Activated T-cell treated with anti-CD3 and anti-CD28 coated beads, Interleukin-2, amount 50 U/mL, for 72 hours (primary cell): ENCODE measurements at regions not wholly inside any gene's neighbourhood (a gene's known extent, or its start where the extent isn't known, plus 50 kb on each side); places are given as distances from the start of the nearest gene placed in this dataset.

ENCODE experiments used
- ATAC-seq, 2 donors: fragments of 150-1000 bp; cut with Tn5 transposase; replicated peaks in 1 of 2; 2 replicates each; pipeline ENCODE4 v1.10.0; 2021; ENCODE audit warnings: moderate library complexity in 2 of 2, mild to moderate bottlenecking in 1 of 2
- DNase-seq, 2 donors: peaks; one replicate each; pipeline ENCODE4 v3.0.0; 2021 to 2022; ENCODE audit warnings: mixed read lengths in 1 of 2
- H3K27ac Mint-ChIP-seq: one replicate; pipeline ENCODE4 v1.8.0; 2022; ENCODE audit warnings: mild to moderate bottlenecking, moderate library complexity, mixed read lengths
- H3K27me3 Mint-ChIP-seq: one replicate; pipeline ENCODE4 v1.8.0; 2022; ENCODE audit warnings: low read depth, mixed read lengths
- H3K36me3 Mint-ChIP-seq, 2 donors: one replicate each; pipeline ENCODE4 v1.8.0; 2022; ENCODE audit warnings: mixed read lengths in 2 of 2, mild to moderate bottlenecking in 1 of 2; ENCODE audit not compliant: insufficient read depth in 2 of 2
- H3K4me1 Mint-ChIP-seq: one replicate; pipeline ENCODE4 v1.8.0; 2022; ENCODE audit warnings: low read depth, mixed read lengths
- H3K4me3 Mint-ChIP-seq, 2 donors: one replicate each; pipeline ENCODE4 v1.8.0; 2022; ENCODE audit warnings: mild to moderate bottlenecking in 2 of 2, mixed read lengths in 2 of 2, moderate library complexity in 2 of 2
- H3K9me3 Mint-ChIP-seq, 2 donors: one replicate each; pipeline ENCODE4 v1.8.0; 2022; ENCODE audit warnings: mixed read lengths in 2 of 2

GRCh38 chr1:57752843-57753242, 329.0 kb upstream of the DAB1 start:
- H3K27me3 Mint-ChIP-seq: peaks cover 6% of the 10 kb centered on the region
- DNase-seq (no peak), ATAC-seq (no peak)
- no peaks in the 10 kb centered on the region for H3K9me3 Mint-ChIP-seq
- H3K36me3 Mint-ChIP-seq: no peaks in the 10 kb centered on the region
- H3K27ac Mint-ChIP-seq: no peak overlapping the region
- no peak overlapping the region for H3K4me3 Mint-ChIP-seq
- no peaks in the 10 kb centered on the region for H3K4me1 Mint-ChIP-seq

DNA sequence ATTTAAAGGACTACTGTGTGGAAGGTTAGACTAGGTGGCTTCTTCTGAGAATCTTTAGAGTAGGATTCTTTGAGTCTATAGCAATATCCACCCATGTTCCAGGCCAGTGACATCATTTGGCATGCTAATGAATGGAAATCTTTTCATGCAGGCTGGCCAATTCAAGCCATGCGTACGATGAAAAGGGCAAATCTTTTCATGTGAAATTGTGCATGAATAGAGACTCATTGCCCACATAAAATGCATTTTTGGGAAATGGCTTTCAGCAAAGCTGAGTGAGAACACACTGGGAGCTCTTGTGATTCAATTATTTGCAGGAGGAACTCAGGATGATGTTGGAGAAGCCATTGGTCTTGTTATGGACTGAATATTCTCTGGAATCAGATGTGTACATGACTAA, 324.9 kb upstream of the DAB1 start:
- Mint-ChIP-seq H3K27me3 (peaks cover 13% of the 10 kb centered on the region), H3K9me3 (peaks cover 0 to 3% of the 10 kb centered on the region in 2 donors), H3K4me1 (no peaks in the 10 kb centered on the region), H3K4me3 (no peak overlapping the region), H3K36me3 (no peaks in the 10 kb centered on the region), H3K27ac (no peak overlapping the region)
- ATAC-seq: no peak
- DNase-seq: no peak

- no peaks in the 10 kb centered on the region for H3K36me3 Mint-ChIP-seq
- H3K9me3 Mint-ChIP-seq: peaks cover 0 to 3% of the 10 kb centered on the region in 2 donors
- DNase-seq (no peak), ATAC-seq (no peak)
- no peak overlapping the region for H3K27ac Mint-ChIP-seq
- no peak overlapping the region for H3K4me3 Mint-ChIP-seq
- no peaks in the 10 kb centered on the region for H3K4me1 Mint-ChIP-seq
- peaks cover 13% of the 10 kb centered on the region for H3K27me3 Mint-ChIP-seq
Observed at GRCh38 chr1:57747818-57748217, 324.0 kb upstream of the DAB1 start.

DNA sequence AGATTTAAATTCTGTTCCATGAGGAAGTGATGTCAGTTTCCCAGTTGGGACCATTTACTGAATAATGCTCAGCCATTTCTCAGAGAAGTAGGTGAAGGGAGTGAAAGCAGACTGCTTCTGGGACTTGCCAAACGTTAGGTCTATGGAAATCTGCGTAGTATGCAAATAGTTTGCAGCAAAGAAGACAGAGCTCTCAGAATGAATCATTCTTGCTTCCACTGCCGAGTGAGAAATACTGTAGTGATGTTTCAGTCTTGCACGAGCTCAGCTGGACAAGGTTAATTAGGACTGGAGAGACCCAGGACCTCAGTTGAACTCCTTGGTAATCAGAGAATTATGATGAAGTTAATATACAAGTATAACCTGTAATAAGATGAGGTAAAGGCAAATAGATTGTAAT, 317.7 kb upstream of the DAB1 start:
- no peak overlapping the region for H3K27ac Mint-ChIP-seq
- no peak overlapping the region for H3K4me3 Mint-ChIP-seq
- no peak for DNase-seq
- no peaks in the 10 kb centered on the region for H3K36me3 Mint-ChIP-seq
- no peak for ATAC-seq
- peaks cover 1 to 2% of the 10 kb centered on the region in 2 donors for H3K9me3 Mint-ChIP-seq
- no peaks in the 10 kb centered on the region for H3K27me3 Mint-ChIP-seq
- no peaks in the 10 kb centered on the region for H3K4me1 Mint-ChIP-seq

- no peaks in the 10 kb centered on the region for H3K36me3 Mint-ChIP-seq
- H3K27me3 Mint-ChIP-seq: no peaks in the 10 kb centered on the region
Observed at GRCh38 chr1:57736940-57737339, 313.1 kb upstream of the DAB1 start.

GRCh38 chr1:57729181-57729580, 305.3 kb upstream of the DAB1 start:
- no peaks in the 10 kb centered on the region for H3K4me1 Mint-ChIP-seq
- ATAC-seq: no peak
- H3K27me3 Mint-ChIP-seq: peaks cover 5% of the 10 kb centered on the region
- H3K4me3 Mint-ChIP-seq: no peak overlapping the region
- no peaks in the 10 kb centered on the region for H3K36me3 Mint-ChIP-seq
- peaks cover 0 to 2% of the 10 kb centered on the region in 2 donors for H3K9me3 Mint-ChIP-seq
- DNase-seq: no peak
- no peak overlapping the region for H3K27ac Mint-ChIP-seq

More at GRCh38 chr1:57736940-57737339, 313.1 kb upstream of the DAB1 start:
- ATAC-seq (no peak), DNase-seq (no peak)
- Mint-ChIP-seq H3K9me3 (peaks cover 2 to 3% of the 10 kb centered on the region in 2 donors), H3K4me3 (no peak overlapping the region), H3K27ac (no peak overlapping the region), H3K4me1 (no peaks in the 10 kb centered on the region)

GRCh38 chr1:57727121-57727520, 303.3 kb upstream of the DAB1 start:
- ATAC-seq: no peak
- H3K27ac Mint-ChIP-seq: no peak overlapping the region
- no peak overlapping the region for H3K4me3 Mint-ChIP-seq
- no peaks in the 10 kb centered on the region for H3K4me1 Mint-ChIP-seq
- no peaks in the 10 kb centered on the region for H3K36me3 Mint-ChIP-seq
- no peak for DNase-seq
- peaks cover 0 to 2% of the 10 kb centered on the region in 2 donors for H3K9me3 Mint-ChIP-seq
- H3K27me3 Mint-ChIP-seq: peaks cover 5% of the 10 kb centered on the region

GRCh38 chr1:57725318-57725717, 301.5 kb upstream of the DAB1 start:
- no peak for ATAC-seq
- Mint-ChIP-seq H3K27me3 (peaks cover 5% of the 10 kb centered on the region), H3K4me3 (no peak overlapping the region), H3K4me1 (no peaks in the 10 kb centered on the region), H3K27ac (no peak overlapping the region), H3K36me3 (no peaks in the 10 kb centered on the region), H3K9me3 (peaks cover 0 to 2% of the 10 kb centered on the region in 2 donors)
- no peak for DNase-seq

DNA sequence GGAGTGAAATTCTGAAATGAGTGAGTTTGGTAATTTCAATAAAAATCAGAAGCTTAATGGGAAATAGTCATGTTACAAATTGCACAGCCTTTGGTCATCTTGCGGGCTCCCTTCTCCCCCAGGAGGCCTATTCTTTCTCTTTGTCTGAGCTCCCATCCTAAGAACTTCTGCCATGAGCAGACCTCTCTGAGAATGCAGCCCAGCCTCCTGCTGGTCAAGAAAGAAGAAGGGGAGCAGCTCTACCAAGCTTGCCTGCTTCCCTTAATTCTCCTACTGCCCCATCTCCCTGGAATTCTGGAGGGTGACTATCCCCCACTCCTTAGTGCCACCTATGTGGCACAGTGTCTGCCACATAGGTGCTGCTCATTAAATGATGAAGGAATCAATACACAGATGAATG, 300.7 kb upstream of the DAB1 start:
- peaks cover 5% of the 10 kb centered on the region for H3K27me3 Mint-ChIP-seq
- ATAC-seq (no peak), DNase-seq (no peak)
- no peaks in the 10 kb centered on the region for H3K36me3 Mint-ChIP-seq
- no peak overlapping the region for H3K27ac Mint-ChIP-seq
- H3K9me3 Mint-ChIP-seq: peaks cover under 1 to 2% of the 10 kb centered on the region in 2 donors
- H3K4me1 Mint-ChIP-seq: no peaks in the 10 kb centered on the region
- H3K4me3 Mint-ChIP-seq: no peak overlapping the region

DNA sequence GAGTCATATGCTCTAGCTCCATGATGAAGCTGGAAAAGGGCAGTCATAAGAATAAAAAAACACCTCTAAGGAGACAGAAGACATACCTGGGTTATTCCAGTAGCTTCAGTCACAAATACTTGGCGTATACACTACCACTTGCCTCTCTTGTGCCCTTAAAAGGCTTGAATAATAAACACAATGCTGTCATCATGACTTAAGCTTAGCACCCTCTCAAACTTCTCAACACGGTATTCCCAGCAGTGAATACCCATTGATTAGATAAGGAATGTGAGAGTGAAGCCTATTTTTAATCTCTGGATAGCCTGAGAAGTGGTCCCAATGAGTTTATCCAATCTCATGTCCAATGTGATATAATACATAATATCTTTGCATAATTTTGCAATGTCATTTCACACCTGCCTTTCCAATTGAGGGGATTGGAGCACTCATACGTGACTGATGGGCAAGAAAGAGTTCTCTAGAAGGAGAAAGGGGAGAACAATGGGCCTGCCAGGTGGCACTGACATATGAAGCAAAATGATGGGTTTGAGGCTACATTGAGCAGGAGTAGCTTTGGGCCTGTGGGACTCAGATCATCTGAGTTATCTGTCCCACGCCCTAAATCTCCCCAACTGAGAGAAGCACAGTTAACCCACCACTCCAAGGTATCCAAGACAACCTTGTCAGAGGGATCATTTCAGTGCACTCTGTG, 298.6 kb upstream of the DAB1 start:
- H3K4me1 Mint-ChIP-seq: no peaks in the 10 kb centered on the region
- no peak overlapping the region for H3K27ac Mint-ChIP-seq
- no peak for ATAC-seq
- no peak overlapping the region for H3K4me3 Mint-ChIP-seq
- peaks cover 5% of the 10 kb centered on the region for H3K27me3 Mint-ChIP-seq
- H3K36me3 Mint-ChIP-seq: no peaks in the 10 kb centered on the region
- peaks cover 2% of the 10 kb centered on the region in 2 donors for H3K9me3 Mint-ChIP-seq
- no peak for DNase-seq

- no peaks in the 10 kb centered on the region for H3K36me3 Mint-ChIP-seq
- DNase-seq (no peak), ATAC-seq (no peak)
- H3K27me3 Mint-ChIP-seq: peaks cover 1% of the 10 kb centered on the region
- no peak overlapping the region for H3K27ac Mint-ChIP-seq
- H3K4me1 Mint-ChIP-seq: no peaks in the 10 kb centered on the region
- peaks cover 2% of the 10 kb centered on the region in 2 donors for H3K9me3 Mint-ChIP-seq
- H3K4me3 Mint-ChIP-seq: no peak overlapping the region
Observed at GRCh38 chr1:57721001-57721400, 297.1 kb upstream of the DAB1 start.

- H3K36me3 Mint-ChIP-seq: no peaks in the 10 kb centered on the region
- peaks cover 2% of the 10 kb centered on the region in 2 donors for H3K9me3 Mint-ChIP-seq
- ATAC-seq (no peak), DNase-seq (no peak)
- no peaks in the 10 kb centered on the region for H3K4me1 Mint-ChIP-seq
- no peak overlapping the region for H3K27ac Mint-ChIP-seq
- no peaks in the 10 kb centered on the region for H3K27me3 Mint-ChIP-seq
- H3K4me3 Mint-ChIP-seq: no peak overlapping the region
Observed at GRCh38 chr1:57719274-57719673, 295.4 kb upstream of the DAB1 start.

- Mint-ChIP-seq H3K27me3 (no peaks in the 10 kb centered on the region), H3K27ac (no peak overlapping the region), H3K9me3 (no peaks in the 10 kb centered on the region), H3K4me3 (no peak overlapping the region), H3K4me1 (no peaks in the 10 kb centered on the region), H3K36me3 (no peaks in the 10 kb centered on the region)
- ATAC-seq (no peak), DNase-seq (no peak)
Observed at GRCh38 chr1:57713501-57713900, 289.6 kb upstream of the DAB1 start.

DNA sequence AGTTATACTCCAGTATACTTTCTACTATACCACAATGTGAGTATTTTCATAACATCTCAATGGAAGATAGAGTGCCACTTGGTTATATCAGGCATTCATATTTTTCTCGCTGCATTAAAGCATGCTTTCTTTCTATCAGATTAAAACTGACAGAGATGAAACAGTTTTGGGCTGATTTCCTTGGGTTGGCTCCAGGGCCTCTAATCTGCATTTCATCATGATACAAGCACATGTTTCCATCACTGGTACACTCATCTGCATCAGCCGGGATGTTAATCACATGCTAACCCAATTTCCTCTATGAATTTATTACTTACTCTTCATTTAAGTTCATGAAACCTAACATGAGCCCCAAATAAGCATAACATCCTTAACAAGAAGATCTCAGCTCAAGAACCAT, 289.0 kb upstream of the DAB1 start:
- no peak for ATAC-seq
- Mint-ChIP-seq H3K4me1 (no peaks in the 10 kb centered on the region), H3K27me3 (no peaks in the 10 kb centered on the region), H3K27ac (no peak overlapping the region), H3K9me3 (no peaks in the 10 kb centered on the region), H3K36me3 (no peaks in the 10 kb centered on the region), H3K4me3 (no peak overlapping the region)
- DNase-seq: no peak
